GM18498 (cell line): ENCODE measurements at regions not wholly inside any gene's neighbourhood (a gene's known extent, or its start where the extent isn't known, plus 50 kb on each side); places are given as distances from the start of the nearest gene placed in this dataset.

Experiments
- ATAC-seq: cut with Tn5 transposase; IDR thresholded peaks from one replicate; pipeline ENCODE4 v1.9.1; 2021; ENCODE audit warnings: mild to moderate bottlenecking, moderate library complexity; ENCODE audit not compliant: unreplicated experiment

- no peak for ATAC-seq
Observed at GRCh38 chr7:113825832-113826231, 93.0 kb downstream of the PPP1R3A start.

- no peak for ATAC-seq
Observed at GRCh38 chr7:113824117-113824823, 94.5 kb downstream of the PPP1R3A start.

- ATAC-seq: no peak
Observed at GRCh38 chr7:113819474-113819873, 99.3 kb downstream of the PPP1R3A start.

DNA sequence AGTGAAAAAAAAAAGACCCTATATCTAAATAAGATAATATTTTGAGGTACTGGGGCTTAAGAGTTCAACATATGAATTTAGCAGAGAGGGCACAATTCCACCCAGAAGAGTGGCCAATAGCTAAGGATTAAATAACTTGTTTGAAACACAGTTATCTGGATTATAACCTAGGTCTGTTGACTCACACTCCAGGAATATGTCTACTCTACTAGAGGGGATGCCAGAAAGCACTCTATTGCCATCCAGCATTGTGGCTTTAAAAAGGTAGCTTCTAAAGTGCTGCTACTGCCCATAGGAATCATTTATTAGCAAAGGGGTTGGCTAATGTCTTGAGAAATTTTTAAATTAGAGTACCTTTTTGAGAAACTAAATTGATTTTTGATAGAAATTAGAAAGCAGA, 102.2 kb downstream of the PPP1R3A start:
- no peak for ATAC-seq

DNA sequence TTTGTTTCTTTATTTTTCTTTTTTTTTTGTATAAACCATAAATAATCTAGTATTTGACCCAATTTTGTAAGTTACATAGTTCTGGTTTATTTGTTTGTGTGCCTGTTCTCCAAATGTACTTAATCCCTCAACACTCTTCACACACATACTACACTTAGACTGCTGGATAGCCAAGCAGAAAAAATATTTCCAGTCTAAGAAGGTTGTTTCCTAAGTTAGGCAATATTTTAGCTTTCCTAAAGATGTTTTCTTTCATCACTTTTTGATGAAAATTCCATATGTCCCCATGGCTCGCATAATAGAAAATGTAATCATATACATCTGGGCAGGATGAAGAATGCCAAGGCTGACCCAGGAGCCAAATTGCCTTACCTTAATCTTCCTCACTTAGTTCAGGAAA, 105.3 kb downstream of the PPP1R3A start:
- no peak for ATAC-seq

GRCh38 chr7:113812591-113813255, 106.1 kb downstream of the PPP1R3A start:
- ATAC-seq: no peak

DNA sequence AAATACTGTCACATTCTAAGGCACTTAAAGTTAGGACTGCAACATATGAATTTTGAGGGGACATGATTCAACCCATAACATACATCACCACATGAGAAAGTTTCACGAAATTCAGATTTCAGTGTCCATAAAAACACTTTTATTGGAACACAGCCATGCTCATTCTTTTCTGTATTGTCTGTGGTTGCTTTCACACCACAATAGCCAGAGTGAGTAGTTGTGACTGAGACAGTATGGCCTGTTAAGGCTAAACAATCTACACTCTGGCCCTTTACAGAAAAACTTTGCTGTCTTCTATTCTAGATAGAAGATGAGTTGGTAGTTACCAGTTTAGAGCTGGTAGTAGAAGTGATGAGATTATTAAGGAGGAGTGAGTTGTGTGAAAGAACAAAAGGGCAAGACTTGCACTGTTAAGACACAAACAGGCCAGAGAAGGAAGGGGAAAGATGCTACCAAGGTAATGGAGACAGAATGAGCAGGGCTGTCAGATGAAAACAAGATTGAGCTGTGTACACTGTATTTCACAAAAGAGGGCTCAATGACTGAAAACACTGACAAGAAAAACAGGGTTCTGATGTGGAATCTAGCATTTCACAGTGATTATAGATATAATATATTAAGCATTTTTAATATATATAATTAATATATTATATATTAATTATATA, 108.6 kb downstream of the PPP1R3A start:
- ATAC-seq: no peak

GRCh38 chr7:113809581-113809980, 109.2 kb downstream of the PPP1R3A start:
- ATAC-seq: no peak

- ATAC-seq: no peak
Observed at GRCh38 chr7:113806633-113807327, 112.0 kb downstream of the PPP1R3A start.

GRCh38 chr7:113805976-113806375, 112.8 kb downstream of the PPP1R3A start:
- ATAC-seq: no peak

DNA sequence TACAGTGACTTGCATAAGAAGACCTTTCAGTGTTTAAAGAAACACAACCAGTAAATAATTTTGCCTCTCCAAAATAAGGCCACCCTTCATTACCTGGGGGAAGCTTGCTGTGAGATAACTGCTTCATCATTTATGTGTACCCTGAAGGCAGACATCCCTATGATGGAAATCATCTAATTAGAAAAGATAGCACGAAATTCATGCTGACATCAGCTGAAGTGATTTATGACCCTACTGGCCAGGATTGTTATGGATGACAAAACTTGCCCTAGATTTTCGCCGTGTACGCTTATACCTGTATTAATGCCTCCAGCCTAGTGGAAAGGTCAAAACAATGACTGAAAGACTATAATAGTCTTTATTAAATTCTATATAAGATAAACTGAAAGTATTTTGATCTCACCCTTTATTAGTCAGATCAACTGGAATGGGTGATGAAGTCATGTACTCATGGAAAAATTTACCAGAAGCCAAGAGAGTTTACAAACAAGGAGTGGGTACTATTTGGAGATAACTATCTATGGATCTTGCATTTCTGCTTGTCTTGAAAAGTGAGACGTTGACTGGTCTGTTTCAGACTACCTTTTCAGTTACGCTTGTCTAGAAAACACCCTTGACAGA, 114.2 kb downstream of the PPP1R3A start:
- ATAC-seq: no peak

DNA sequence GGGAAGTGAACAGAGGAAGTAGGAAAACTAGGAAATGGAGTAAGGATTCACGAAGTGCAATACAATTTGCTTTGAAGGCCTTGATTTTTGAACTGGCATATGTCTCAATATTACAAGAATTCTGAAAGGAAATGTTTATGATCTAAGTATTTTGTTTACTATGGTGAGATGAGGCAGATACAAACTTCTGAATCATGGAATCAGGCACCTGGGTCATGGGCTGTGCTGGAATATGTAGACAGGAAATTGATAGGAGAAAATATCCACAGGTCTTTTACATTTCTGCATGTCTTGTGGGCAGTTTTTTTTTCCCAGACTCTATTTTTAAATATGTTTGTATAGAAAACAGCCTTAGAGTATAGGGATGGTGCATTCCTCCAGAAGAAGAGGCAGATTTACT, 117.1 kb downstream of the PPP1R3A start:
- ATAC-seq: no peak

GRCh38 chr7:113800826-113801225, 118.0 kb downstream of the PPP1R3A start:
- ATAC-seq: no peak

DNA sequence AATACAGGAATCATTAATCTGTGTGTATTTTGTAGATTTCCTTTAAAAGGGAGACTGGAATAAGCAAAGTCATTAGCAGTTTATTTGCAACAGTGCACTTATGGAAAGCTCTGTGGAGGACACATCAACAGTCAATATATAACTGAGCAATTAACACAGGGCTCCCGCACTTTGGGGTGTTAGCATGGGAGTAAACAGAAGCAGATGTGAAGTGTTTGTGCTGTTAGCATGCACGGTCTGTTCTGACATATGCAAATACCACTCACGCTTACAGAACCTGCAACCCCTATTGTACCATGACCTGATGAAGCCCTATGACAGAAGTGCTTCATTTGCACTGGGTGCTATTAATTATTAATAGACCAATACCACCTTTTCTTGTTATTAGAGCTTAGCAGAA, 118.9 kb downstream of the PPP1R3A start:
- peak; percentile 99 for ATAC-seq

- no peak for ATAC-seq
Observed at GRCh38 chr7:113797420-113798010, 121.3 kb downstream of the PPP1R3A start.

DNA sequence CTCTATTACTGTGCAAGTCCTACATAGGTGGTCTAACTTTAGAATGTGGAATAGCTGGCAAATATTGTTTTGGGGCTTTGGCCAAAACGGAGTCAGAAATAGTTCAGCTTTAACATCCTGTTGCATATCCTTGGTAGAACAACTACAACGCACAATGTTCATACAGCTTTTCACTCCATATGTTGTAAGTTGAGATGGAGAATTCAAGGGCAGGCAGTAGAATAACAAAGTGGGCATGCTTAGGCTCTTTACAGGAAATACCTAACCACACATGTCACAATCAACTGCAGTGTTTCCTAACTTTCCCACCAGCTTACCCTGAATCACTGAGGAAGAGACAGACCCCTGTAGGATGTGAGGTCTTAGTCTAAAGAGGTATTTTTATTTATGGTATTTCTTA, 122.3 kb downstream of the PPP1R3A start:
- no peak for ATAC-seq

GRCh38 chr7:113794573-113794972, 124.2 kb downstream of the PPP1R3A start:
- no peak for ATAC-seq

DNA sequence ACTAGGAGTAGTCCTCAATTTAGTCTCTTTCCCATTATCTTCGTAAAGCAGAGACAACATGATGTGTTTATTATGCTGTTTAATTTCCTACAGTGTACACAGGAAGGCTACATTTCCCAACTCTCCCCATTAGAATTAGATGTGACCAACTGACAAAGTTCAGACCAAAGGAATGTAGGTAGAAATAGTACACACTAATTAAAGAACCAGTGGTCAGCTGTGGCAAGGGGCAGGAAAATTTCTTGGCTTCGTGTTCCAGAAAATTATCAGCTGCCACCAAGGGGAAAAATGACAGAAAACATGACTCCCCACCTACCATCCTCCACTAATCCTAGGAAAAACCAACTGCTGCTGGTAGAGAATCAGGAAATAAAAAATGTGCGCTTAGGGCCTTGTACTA, 125.6 kb downstream of the PPP1R3A start:
- no peak for ATAC-seq

GRCh38 chr7:113790025-113790424, 128.8 kb downstream of the PPP1R3A start:
- no peak for ATAC-seq

- no peak for ATAC-seq
Observed at GRCh38 chr7:113787106-113787505, 131.7 kb downstream of the PPP1R3A start.

DNA sequence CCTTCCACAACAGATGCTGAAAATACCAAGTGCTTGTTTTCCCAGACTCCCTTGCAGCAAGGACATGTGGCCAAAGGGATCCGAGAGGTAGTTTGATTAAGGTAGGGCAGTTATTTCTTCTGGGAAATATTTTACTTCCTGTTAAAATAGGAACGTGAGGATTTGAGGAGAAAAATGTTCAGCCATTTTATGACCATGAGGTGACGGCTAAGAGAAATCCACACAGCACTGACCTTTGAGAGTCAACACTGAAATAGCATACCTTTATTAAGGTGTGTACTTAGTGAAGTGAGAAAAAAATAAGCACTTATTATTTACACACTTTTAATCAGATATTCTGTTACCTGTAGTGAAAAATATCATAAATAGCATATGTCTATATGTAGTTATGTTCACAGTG, 133.9 kb downstream of the PPP1R3A start:
- ATAC-seq: no peak
